Neural progenitor cell (in vitro differentiated cells): ENCODE measurements at regions not wholly inside any gene's neighbourhood (a gene's known extent, or its start where the extent isn't known, plus 50 kb on each side); places are given as distances from the start of the nearest gene placed in this dataset.

ENCODE experiments used
- CTCF ChIP-seq: fragments of 200-600 bp; sonication (generic); IDR thresholded peaks from 2 replicates; pipeline ENCODE4 v1.5.1; 2017; ENCODE audit warnings: antibody characterized with exemption, mild to moderate bottlenecking
- EZH2 ChIP-seq: fragments of 200-600 bp; sonication (generic); IDR thresholded peaks from 2 replicates; pipeline ENCODE4 v1.6.1; 2017; ENCODE audit warnings: antibody characterized with exemption, mild to moderate bottlenecking, moderate library complexity
- EZH2phosphoT487 ChIP-seq: fragments of 200-600 bp; sonication (generic); IDR thresholded peaks from 2 replicates; pipeline ENCODE4 v1.6.1; 2017; ENCODE audit warnings: antibody characterized with exemption

DNA sequence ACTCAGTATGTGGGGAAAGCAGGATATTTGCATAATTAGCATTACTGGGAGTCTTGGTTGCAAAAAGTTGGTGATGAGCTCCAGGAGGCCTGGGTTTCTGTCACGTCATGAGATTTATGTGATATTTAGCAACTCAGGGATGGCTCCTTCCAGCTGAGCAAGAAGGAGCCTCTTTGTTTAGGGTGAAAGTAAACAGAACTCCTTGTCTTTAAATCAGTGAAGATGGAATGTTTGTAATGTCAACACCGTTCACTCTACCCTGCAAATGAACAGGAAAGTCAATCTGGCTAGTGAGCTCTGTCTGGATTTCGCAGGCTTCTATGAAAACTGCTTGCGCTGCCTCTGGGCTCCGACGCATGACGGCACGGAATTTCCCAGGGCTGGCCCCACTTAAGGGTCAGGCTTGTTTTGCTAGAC lies 86.9 kb downstream of the PXDC1 start:
- TF ChIP-seq EZH2: no peak
- TF ChIP-seq CTCF: no peak
- no peak for TF ChIP-seq EZH2phosphoT487
